K562 (cell line): ENCODE measurements at regions not wholly inside any gene's neighbourhood (a gene's known extent, or its start where the extent isn't known, plus 50 kb on each side); places are given as distances from the start of the nearest gene placed in this dataset.
A peak's percentile ranks its signal among the peaks of the same experiment; 100 is the strongest.

Experiments
- BCLAF1 ChIP-seq, 2 experiments: fragments of 450-650 bp in 1 of 2; IDR thresholded peaks; 2 replicates each; pipeline ENCODE4 v1.6.1; 2011 to 2017; ENCODE audit warnings: low read depth in 2 of 2, antibody characterized with exemption in 1 of 2, borderline replicate concordance in 1 of 2, low read length in 1 of 2, mild to moderate bottlenecking in 1 of 2, mixed read lengths in 1 of 2; ENCODE audit not compliant: control insufficient read depth in 1 of 2
- CAMTA2 ChIP-seq: fragments of 250-450 bp; sonication (Bioruptor Pico); conservative IDR thresholded peaks from 2 replicates; pipeline ENCODE4 v1.5.1; 2022
- CEBPZ ChIP-seq: fragments of 150-350 bp; IDR thresholded peaks from 2 replicates; pipeline ENCODE4 v1.6.1; 2014; ENCODE audit warnings: low read depth, mild to moderate bottlenecking, low read length, borderline replicate concordance
- DPF2 ChIP-seq: fragments of 450-650 bp; IDR thresholded peaks from 2 replicates; pipeline ENCODE4 v1.6.1; 2016
- FOXJ2 ChIP-seq: fragments of 200-800 bp; sonication (Bioruptor generic); IDR thresholded peaks from 2 replicates; pipeline ENCODE4 v1.6.1; 2016; ENCODE audit warnings: missing genetic modification characterization, missing compliant biosample characterization
- HDAC2 ChIP-seq: fragments of 450-650 bp; IDR thresholded peaks from 2 replicates; pipeline ENCODE4 v1.6.1; 2016; ENCODE audit warnings: mild to moderate bottlenecking
- HIVEP1 ChIP-seq: fragments of 250-450 bp; sonication (Bioruptor Pico); IDR thresholded peaks from 2 replicates; pipeline ENCODE4 v1.4.0; 2020; ENCODE audit warnings: mild to moderate bottlenecking
- NFXL1 ChIP-seq: fragments of 450-650 bp; formaldehyde crosslinking; IDR thresholded peaks from 2 replicates; pipeline ENCODE4 v1.4.0; 2021; ENCODE audit warnings: mild to moderate bottlenecking
- PHB ChIP-seq: fragments of 250-450 bp; sonication (Bioruptor Pico); IDR thresholded peaks from 2 replicates; pipeline ENCODE4 v1.5.0; 2021
- RBM14 ChIP-seq: fragments of 200-400 bp; formaldehyde crosslinking; IDR thresholded peaks from 2 replicates; pipeline ENCODE4 v1.6.1; 2018; ENCODE audit warnings: low read depth, mild to moderate bottlenecking, low read length, moderate library complexity, borderline replicate concordance; ENCODE audit not compliant: insufficient read depth
- XRCC5 ChIP-seq: fragments of 200-400 bp; formaldehyde crosslinking; IDR thresholded peaks from 2 replicates; pipeline ENCODE4 v1.6.1; 2017; ENCODE audit warnings: low read depth, mild to moderate bottlenecking, low read length
- ZFP36 ChIP-seq: fragments of 150-350 bp; IDR thresholded peaks from 2 replicates; pipeline ENCODE4 v1.6.1; 2018; ENCODE audit warnings: low read length, low read depth; ENCODE audit not compliant: partially characterized antibody
- ZNF79 ChIP-seq: fragments of 250-450 bp; sonication (Bioruptor Pico); IDR thresholded peaks from 2 replicates; pipeline ENCODE4 v1.4.0; 2020; ENCODE audit warnings: low read depth, mild to moderate bottlenecking, moderate library complexity
- TF ChIP-seq, protein P1 (sequence below): fragments of 250-450 bp; sonication (Bioruptor Pico); IDR thresholded peaks from 2 replicates; pipeline ENCODE4 v1.5.0; 2021; ENCODE audit warnings: mild to moderate bottlenecking, borderline replicate concordance
- TF ChIP-seq, protein P2 (sequence below): fragments of 450-650 bp; IDR thresholded peaks from 2 replicates; pipeline ENCODE4 v1.6.1; 2018; ENCODE audit not compliant: partially characterized antibody

DNA sequence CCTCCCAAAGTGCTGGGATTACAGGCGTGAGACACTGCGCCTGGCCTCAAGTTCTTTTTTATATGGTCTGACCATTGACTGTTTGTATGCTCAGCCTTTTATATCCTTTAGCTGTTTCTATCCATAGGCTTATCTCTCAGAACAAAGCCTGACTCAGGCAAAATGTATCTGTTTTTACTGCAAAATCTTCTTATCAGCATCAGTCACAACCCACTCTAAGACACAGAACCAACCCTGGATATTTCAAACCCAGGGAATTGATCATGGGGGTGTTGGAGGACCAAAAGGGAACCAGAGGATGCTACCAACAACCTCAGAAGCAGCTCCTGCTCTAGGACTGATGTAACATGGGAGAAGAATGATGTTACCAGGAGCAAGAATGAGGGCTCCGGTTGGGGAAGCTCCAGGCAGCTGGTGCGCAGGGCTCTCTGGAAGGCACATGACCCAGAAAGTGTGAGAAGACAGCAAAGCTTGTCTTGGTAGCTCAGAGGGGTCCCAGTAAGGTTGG, 75.3 kb upstream of the NCK2 start (continued):
- TF ChIP-seq NFXL1 (CRISPR knock-in tag) (no peak), HDAC2 (peak; percentile 75; the same call in 1 of the 2 replicates), CAMTA2 (CRISPR knock-in tag) (no peak), XRCC5 (no peak), HIVEP1 (CRISPR knock-in tag) (no peak), DPF2 (peak; percentile 90), PHB (CRISPR knock-in tag) (no peak), FOXJ2 (peak; percentile 58; the same call in 1 of the 2 replicates), ZNF79 (CRISPR knock-in tag) (no peak), BCLAF1 (IDR thresholded peaks at IDR 0.05; ENCODE audit: borderline replicate concordance in 1 of 2, control insufficient read depth in 1 of 2, low read depth in 2 of 2, low read length in 1 of 2) (no peak), ZFP36 (no peak), CEBPZ (no peak), RBM14 (no peak)
- TF ChIP-seq, protein P1, sequence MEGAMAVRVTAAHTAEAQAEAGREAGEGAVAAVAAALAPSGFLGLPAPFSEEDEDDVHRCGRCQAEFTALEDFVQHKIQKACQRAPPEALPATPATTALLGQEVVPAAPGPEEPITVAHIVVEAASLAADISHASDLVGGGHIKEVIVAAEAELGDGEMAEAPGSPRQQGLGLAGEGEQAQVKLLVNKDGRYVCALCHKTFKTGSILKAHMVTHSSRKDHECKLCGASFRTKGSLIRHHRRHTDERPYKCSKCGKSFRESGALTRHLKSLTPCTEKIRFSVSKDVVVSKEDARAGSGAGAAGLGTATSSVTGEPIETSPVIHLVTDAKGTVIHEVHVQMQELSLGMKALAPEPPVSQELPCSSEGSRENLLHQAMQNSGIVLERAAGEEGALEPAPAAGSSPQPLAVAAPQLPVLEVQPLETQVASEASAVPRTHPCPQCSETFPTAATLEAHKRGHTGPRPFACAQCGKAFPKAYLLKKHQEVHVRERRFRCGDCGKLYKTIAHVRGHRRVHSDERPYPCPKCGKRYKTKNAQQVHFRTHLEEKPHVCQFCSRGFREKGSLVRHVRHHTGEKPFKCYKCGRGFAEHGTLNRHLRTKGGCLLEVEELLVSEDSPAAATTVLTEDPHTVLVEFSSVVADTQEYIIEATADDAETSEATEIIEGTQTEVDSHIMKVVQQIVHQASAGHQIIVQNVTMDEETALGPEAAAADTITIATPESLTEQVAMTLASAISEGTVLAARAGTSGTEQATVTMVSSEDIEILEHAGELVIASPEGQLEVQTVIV (CRISPR knock-in tag), result no peak
- TF ChIP-seq, protein P2, sequence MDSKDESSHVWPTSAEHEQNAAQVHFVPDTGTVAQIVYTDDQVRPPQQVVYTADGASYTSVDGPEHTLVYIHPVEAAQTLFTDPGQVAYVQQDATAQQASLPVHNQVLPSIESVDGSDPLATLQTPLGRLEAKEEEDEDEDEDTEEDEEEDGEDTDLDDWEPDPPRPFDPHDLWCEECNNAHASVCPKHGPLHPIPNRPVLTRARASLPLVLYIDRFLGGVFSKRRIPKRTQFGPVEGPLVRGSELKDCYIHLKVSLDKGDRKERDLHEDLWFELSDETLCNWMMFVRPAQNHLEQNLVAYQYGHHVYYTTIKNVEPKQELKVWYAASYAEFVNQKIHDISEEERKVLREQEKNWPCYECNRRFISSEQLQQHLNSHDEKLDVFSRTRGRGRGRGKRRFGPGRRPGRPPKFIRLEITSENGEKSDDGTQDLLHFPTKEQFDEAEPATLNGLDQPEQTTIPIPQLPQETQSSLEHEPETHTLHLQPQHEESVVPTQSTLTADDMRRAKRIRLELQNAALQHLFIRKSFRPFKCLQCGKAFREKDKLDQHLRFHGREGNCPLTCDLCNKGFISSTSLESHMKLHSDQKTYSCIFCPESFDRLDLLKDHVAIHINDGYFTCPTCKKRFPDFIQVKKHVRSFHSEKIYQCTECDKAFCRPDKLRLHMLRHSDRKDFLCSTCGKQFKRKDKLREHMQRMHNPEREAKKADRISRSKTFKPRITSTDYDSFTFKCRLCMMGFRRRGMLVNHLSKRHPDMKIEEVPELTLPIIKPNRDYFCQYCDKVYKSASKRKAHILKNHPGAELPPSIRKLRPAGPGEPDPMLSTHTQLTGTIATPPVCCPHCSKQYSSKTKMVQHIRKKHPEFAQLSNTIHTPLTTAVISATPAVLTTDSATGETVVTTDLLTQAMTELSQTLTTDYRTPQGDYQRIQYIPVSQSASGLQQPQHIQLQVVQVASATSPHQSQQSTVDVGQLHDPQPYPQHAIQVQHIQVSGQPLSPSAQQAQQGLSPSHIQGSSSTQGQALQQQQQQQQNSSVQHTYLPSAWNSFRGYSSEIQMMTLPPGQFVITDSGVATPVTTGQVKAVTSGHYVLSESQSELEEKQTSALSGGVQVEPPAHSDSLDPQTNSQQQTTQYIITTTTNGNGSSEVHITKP, result no peak
